OCI-LY1 (cell line): ENCODE measurements at regions not wholly inside any gene's neighbourhood (a gene's known extent, or its start where the extent isn't known, plus 50 kb on each side); places are given as distances from the start of the nearest gene placed in this dataset.

ENCODE experiments used
- H2AFZ ChIP-seq: fragments of 200-600 bp; sonication (generic), shearing (Covaris generic); 2 replicates; pipeline ENCODE4 v1.6.0; 2014; ENCODE audit warnings: antibody characterized with exemption, mild to moderate bottlenecking, low read length
- H3F3A ChIP-seq: fragments of 200-600 bp; sonication (generic), shearing (Covaris generic); 2 replicates; pipeline ENCODE4 v1.6.0; 2014; ENCODE audit warnings: mild to moderate bottlenecking, antibody characterized with exemption, low read length, moderate library complexity; ENCODE audit not compliant: insufficient read depth
- H3K27ac ChIP-seq: fragments of 200-600 bp; sonication (generic); 2 replicates; pipeline ENCODE4 v1.5.1; 2014; ENCODE audit warnings: low read length, mixed run types, mild to moderate bottlenecking, low read depth; ENCODE audit not compliant: poor library complexity, severe bottlenecking
- H3K27me3 ChIP-seq: fragments of 200-600 bp; sonication (generic); 2 replicates; pipeline ENCODE4 v1.6.0; 2014; ENCODE audit warnings: antibody characterized with exemption, mild to moderate bottlenecking, low read length, moderate library complexity; ENCODE audit not compliant: insufficient read depth
- H3K36me3 ChIP-seq: fragments of 200-600 bp; sonication (generic); 2 replicates; pipeline ENCODE4 v1.6.1; 2014; ENCODE audit warnings: mild to moderate bottlenecking, antibody characterized with exemption, low read length, moderate library complexity, mixed read lengths; ENCODE audit not compliant: insufficient read depth
- H3K4me1 ChIP-seq: fragments of 200-600 bp; sonication (generic); 2 replicates; pipeline ENCODE4 v1.5.1; 2014; ENCODE audit warnings: mild to moderate bottlenecking, low read length, moderate library complexity; ENCODE audit not compliant: insufficient read depth, severe bottlenecking
- H3K4me2 ChIP-seq: fragments of 200-600 bp; sonication (generic), shearing (Covaris generic); 2 replicates; pipeline ENCODE4 v1.6.1; 2014; ENCODE audit warnings: low read length
- H3K4me3 ChIP-seq: fragments of 200-600 bp; sonication (generic); 2 replicates; pipeline ENCODE4 v1.5.1; 2014; ENCODE audit warnings: low read length, low read depth, mild to moderate bottlenecking, mixed read lengths; ENCODE audit not compliant: poor library complexity, severe bottlenecking
- H3K79me2 ChIP-seq: fragments of 200-600 bp; shearing (Covaris generic); 2 replicates; pipeline ENCODE4 v1.6.1; 2016; ENCODE audit warnings: mixed run types, low read length, mixed read lengths; ENCODE audit not compliant: insufficient read depth
- H3K9ac ChIP-seq: fragments of 200-600 bp; sonication (generic), shearing (Covaris generic); 2 replicates; pipeline ENCODE4 v1.6.1; 2014; ENCODE audit warnings: mild to moderate bottlenecking, low read length, mixed read lengths
- H3K9me2 ChIP-seq: fragments of 200-600 bp; sonication (generic), shearing (Covaris generic); 2 replicates; pipeline ENCODE4 v1.6.1; 2014; ENCODE audit warnings: low read depth, mild to moderate bottlenecking, low read length, mixed read lengths
- H3K9me3 ChIP-seq: fragments of 200-600 bp; shearing (Covaris generic); 2 replicates; pipeline ENCODE4 v1.6.1; 2014; ENCODE audit warnings: low read length, mixed read lengths
- H4K20me1 ChIP-seq: fragments of 200-600 bp; sonication (generic), shearing (Covaris generic); 2 replicates; pipeline ENCODE4 v1.6.0; 2016; ENCODE audit warnings: mild to moderate bottlenecking, low read length; ENCODE audit not compliant: insufficient read depth
- CTCF ChIP-seq: fragments of 200-600 bp; sonication (generic), shearing (Covaris generic); IDR thresholded peaks from 2 replicates; pipeline ENCODE4 v1.5.1; 2017; ENCODE audit warnings: mild to moderate bottlenecking, antibody characterized with exemption, low read length, moderate library complexity, mixed read lengths
- EZH2 ChIP-seq: fragments of 200-600 bp; sonication (generic), shearing (Covaris generic); IDR thresholded peaks from 2 replicates; pipeline ENCODE4 v1.8.0; 2017; ENCODE audit warnings: borderline replicate concordance, mixed run types, mild to moderate bottlenecking, antibody characterized with exemption, low read length, moderate library complexity, mixed read lengths

GRCh38 chr5:61817472-61818326 lies 485.6 kb downstream of the ZSWIM6 start:
- Histone ChIP-seq H3K36me3 (no peaks in the 10 kb centered on the region), H4K20me1 (no peaks in the 10 kb centered on the region), H3K27ac (no peak overlapping the region), H3F3A (no peaks in the 10 kb centered on the region), H3K9ac (no peak overlapping the region), H3K4me2 (no peak overlapping the region), H2AFZ (no peak overlapping the region), H3K9me2 (no peaks in the 10 kb centered on the region), H3K4me1 (no peaks in the 10 kb centered on the region), H3K4me3 (no peak overlapping the region), H3K79me2 (no peaks in the 10 kb centered on the region), H3K27me3 (no peaks in the 10 kb centered on the region), H3K9me3 (no peaks in the 10 kb centered on the region)
- TF ChIP-seq EZH2 (no peak), CTCF (no peak)

GRCh38 chr5:61820836-61821235 lies 485.2 kb upstream of the KIF2A start:
- no peaks in the 10 kb centered on the region for H3F3A ChIP-seq
- H3K4me3 ChIP-seq = no peak overlapping the region
- H3K4me1 ChIP-seq = no peaks in the 10 kb centered on the region
- no peaks in the 10 kb centered on the region for H3K27me3 ChIP-seq
- TF ChIP-seq CTCF = no peak
- no peak for TF ChIP-seq EZH2
- H3K9me3 ChIP-seq = no peaks in the 10 kb centered on the region
- no peaks in the 10 kb centered on the region for H3K36me3 ChIP-seq
- H3K4me2 ChIP-seq = no peak overlapping the region
- H2AFZ ChIP-seq = no peak overlapping the region
- no peak overlapping the region for H3K9ac ChIP-seq
- no peaks in the 10 kb centered on the region for H3K79me2 ChIP-seq
- no peaks in the 10 kb centered on the region for H3K9me2 ChIP-seq
- no peak overlapping the region for H3K27ac ChIP-seq
- H4K20me1 ChIP-seq = no peaks in the 10 kb centered on the region

GRCh38 chr5:61821561-61821960 lies 484.4 kb upstream of the KIF2A start:
- H3K4me2 ChIP-seq = no peak overlapping the region
- H4K20me1 ChIP-seq = no peaks in the 10 kb centered on the region
- no peaks in the 10 kb centered on the region for H3K79me2 ChIP-seq
- H3K36me3 ChIP-seq = no peaks in the 10 kb centered on the region
- H3F3A ChIP-seq = no peaks in the 10 kb centered on the region
- H3K4me1 ChIP-seq = no peaks in the 10 kb centered on the region
- H3K27ac ChIP-seq = no peak overlapping the region
- TF ChIP-seq CTCF (no peak), EZH2 (no peak)
- H2AFZ ChIP-seq = no peak overlapping the region
- no peak overlapping the region for H3K9ac ChIP-seq
- H3K9me2 ChIP-seq = no peaks in the 10 kb centered on the region
- H3K4me3 ChIP-seq = no peak overlapping the region
- H3K27me3 ChIP-seq = no peaks in the 10 kb centered on the region
- no peaks in the 10 kb centered on the region for H3K9me3 ChIP-seq
